Vagina (tissue), 2 donors: ENCODE measurements at regions not wholly inside any gene's neighbourhood (a gene's known extent, or its start where the extent isn't known, plus 50 kb on each side); places are given as distances from the start of the nearest gene placed in this dataset.

Experiments
- DNase-seq, 2 donors: peaks; one replicate each; pipeline ENCODE4 v3.0.0-alpha.2; 2017; ENCODE audit errors: extremely low spot score in 2 of 2
- H3K27ac ChIP-seq: fragments of 200-600 bp; sonication (generic); one replicate; pipeline ENCODE4 v1.5.1; 2019
- H3K27me3 ChIP-seq: fragments of 200-600 bp; sonication (generic); one replicate; pipeline ENCODE4 v1.5.1; 2019
- H3K36me3 ChIP-seq, 2 donors: fragments of 200-600 bp; sonication (generic); one replicate each; pipeline ENCODE4 v1.5.1; 2017 to 2019
- H3K4me1 ChIP-seq: fragments of 200-600 bp; sonication (generic); one replicate; pipeline ENCODE4 v1.5.1; 2019
- H3K4me3 ChIP-seq, 2 donors: fragments of 200-600 bp; sonication (generic); 1 replicate in 1 of 2; 2 replicates in 1 of 2; pipeline ENCODE4 v1.5.1; 2016 to 2019
- H3K9me3 ChIP-seq: fragments of 200-600 bp; sonication (generic); one replicate; pipeline ENCODE4 v1.5.1; 2019
- CTCF ChIP-seq, 3 experiments: fragments of 450-650 bp in 2 of 3; fragments of 200-600 bp in 1 of 3; sonication (generic) in 1 of 3; IDR thresholded peaks; one replicate each; pipeline ENCODE4 v1.5.1; 2017 to 2019; ENCODE audit warnings: antibody characterized with exemption in 3 of 3, mild to moderate bottlenecking in 2 of 3, moderate library complexity in 2 of 3
- POLR2A ChIP-seq, 2 donors: fragments of 450-650 bp; IDR thresholded peaks; one replicate each; pipeline ENCODE4 v1.6.1; 2017; ENCODE audit warnings: antibody characterized with exemption in 2 of 2, mild to moderate bottlenecking in 2 of 2, moderate library complexity in 2 of 2
- POLR2AphosphoS5 ChIP-seq, 2 donors: sonication (generic); formaldehyde crosslinking; IDR thresholded peaks; one replicate each; pipeline ENCODE4 v1.9.0; 2017; ENCODE audit warnings: antibody characterized with exemption in 2 of 2, mild to moderate bottlenecking in 2 of 2, low read depth in 1 of 2; ENCODE audit not compliant: insufficient read depth in 1 of 2
- intact Hi-C: fragments of 100-400 bp; cut with DNase I; formaldehyde crosslinking; loops from one replicate; pipeline ENCODE4 v1.15.1; 2023

GRCh38 chr3:110383356-110383755 lies 688.3 kb upstream of the NECTIN3 start:
- no peaks in the 10 kb centered on the region for H3K27me3 ChIP-seq
- no peaks in the 10 kb centered on the region for H3K36me3 ChIP-seq
- H3K4me3 ChIP-seq: no peak overlapping the region
- TF ChIP-seq CTCF (IDR thresholded peaks at IDR 0.05) (no peak), POLR2A (IDR thresholded peaks at IDR 0.05) (no peak), POLR2AphosphoS5 (IDR thresholded peaks at IDR 0.05; ENCODE audit: insufficient read depth in 1 of 2, low read depth in 1 of 2) (no peak)
- DNase-seq: no peak
- no peak overlapping the region for H3K27ac ChIP-seq
- H3K4me1 ChIP-seq: no peaks in the 10 kb centered on the region
- H3K9me3 ChIP-seq: no peaks in the 10 kb centered on the region
- intact Hi-C loops: no loop called here

GRCh38 chr3:110384601-110385000 lies 687.0 kb upstream of the NECTIN3 start:
- no peaks in the 10 kb centered on the region for H3K4me1 ChIP-seq
- DNase-seq: no peak
- H3K27ac ChIP-seq: no peak overlapping the region
- H3K27me3 ChIP-seq: no peaks in the 10 kb centered on the region
- no peaks in the 10 kb centered on the region for H3K36me3 ChIP-seq
- no peaks in the 10 kb centered on the region for H3K9me3 ChIP-seq
- no peak overlapping the region for H3K4me3 ChIP-seq
- intact Hi-C loops: no loop called here
- TF ChIP-seq POLR2A (IDR thresholded peaks at IDR 0.05) (no peak), CTCF (IDR thresholded peaks at IDR 0.05) (no peak), POLR2AphosphoS5 (IDR thresholded peaks at IDR 0.05; ENCODE audit: insufficient read depth in 1 of 2, low read depth in 1 of 2) (no peak)

- DNase-seq: no peak
- Histone ChIP-seq H3K4me3 (no peak overlapping the region), H3K27me3 (no peaks in the 10 kb centered on the region), H3K4me1 (no peaks in the 10 kb centered on the region), H3K36me3 (no peaks in the 10 kb centered on the region), H3K27ac (no peak overlapping the region), H3K9me3 (no peaks in the 10 kb centered on the region)
- TF ChIP-seq POLR2AphosphoS5 (IDR thresholded peaks at IDR 0.05; ENCODE audit: insufficient read depth in 1 of 2, low read depth in 1 of 2) (no peak), POLR2A (IDR thresholded peaks at IDR 0.05) (no peak), CTCF (IDR thresholded peaks at IDR 0.05) (no peak)
- intact Hi-C loops: no loop called here
Measured at GRCh38 chr3:110389005-110389404, 682.6 kb upstream of the NECTIN3 start.

- no peaks in the 10 kb centered on the region for H3K27me3 ChIP-seq
- no peak for DNase-seq
- no peaks in the 10 kb centered on the region for H3K36me3 ChIP-seq
- TF ChIP-seq POLR2AphosphoS5 (IDR thresholded peaks at IDR 0.05; ENCODE audit: insufficient read depth in 1 of 2, low read depth in 1 of 2): no peak
- TF ChIP-seq CTCF (IDR thresholded peaks at IDR 0.05): no peak
- no peak for TF ChIP-seq POLR2A (IDR thresholded peaks at IDR 0.05)
- no peaks in the 10 kb centered on the region for H3K9me3 ChIP-seq
- H3K4me1 ChIP-seq: no peaks in the 10 kb centered on the region
- H3K27ac ChIP-seq: no peak overlapping the region
- H3K4me3 ChIP-seq: no peak overlapping the region
- intact Hi-C loops: no loop called here
Measured at GRCh38 chr3:110390372-110390771, 681.2 kb upstream of the NECTIN3 start.

- Histone ChIP-seq H3K4me1 (no peaks in the 10 kb centered on the region), H3K36me3 (no peaks in the 10 kb centered on the region), H3K4me3 (no peak overlapping the region), H3K9me3 (no peaks in the 10 kb centered on the region), H3K27me3 (no peaks in the 10 kb centered on the region), H3K27ac (no peak overlapping the region)
- no peak for DNase-seq
- intact Hi-C loops: no loop called here
- TF ChIP-seq POLR2AphosphoS5 (IDR thresholded peaks at IDR 0.05; ENCODE audit: insufficient read depth in 1 of 2, low read depth in 1 of 2) (no peak), CTCF (IDR thresholded peaks at IDR 0.05) (no peak), POLR2A (IDR thresholded peaks at IDR 0.05) (no peak)
Measured at GRCh38 chr3:110391042-110391441, 680.6 kb upstream of the NECTIN3 start.
